Hepatocyte (in vitro differentiated cells): ENCODE measurements at regions not wholly inside any gene's neighbourhood (a gene's known extent, or its start where the extent isn't known, plus 50 kb on each side); places are given as distances from the start of the nearest gene placed in this dataset.

Source experiments
- DNase-seq: peaks from one replicate; pipeline ENCODE4 v3.0.0-alpha.2; 2016; ENCODE audit warnings: low spot score
- H2AFZ ChIP-seq: fragments of 200-600 bp; sonication (generic); 2 replicates; pipeline ENCODE4 v1.6.0; 2016; ENCODE audit warnings: antibody characterized with exemption, mild to moderate bottlenecking
- H3K27ac ChIP-seq: fragments of 200-600 bp; sonication (generic); 2 replicates; pipeline ENCODE4 v1.5.1; 2016; ENCODE audit warnings: mild to moderate bottlenecking
- H3K27me3 ChIP-seq: fragments of 200-600 bp; sonication (generic); 2 replicates; pipeline ENCODE4 v1.6.1; 2016
- H3K36me3 ChIP-seq: fragments of 200-600 bp; sonication (generic); replicated peaks from 2 replicates; pipeline ENCODE4 v1.5.1; 2016; ENCODE audit warnings: low read depth; ENCODE audit not compliant: insufficient read depth
- H3K4me1 ChIP-seq: fragments of 200-600 bp; sonication (generic); 2 replicates; pipeline ENCODE4 v1.5.1; 2016; ENCODE audit warnings: mild to moderate bottlenecking, moderate library complexity; ENCODE audit not compliant: insufficient read depth
- H3K4me2 ChIP-seq: fragments of 200-600 bp; sonication (generic); 2 replicates; pipeline ENCODE4 v1.6.0; 2016
- H3K4me3 ChIP-seq: fragments of 200-600 bp; sonication (generic); 2 replicates; pipeline ENCODE4 v1.5.1; 2016; ENCODE audit warnings: mild to moderate bottlenecking
- H3K79me2 ChIP-seq: fragments of 200-600 bp; sonication (generic); 2 replicates; pipeline ENCODE4 v1.6.0; 2017; ENCODE audit warnings: mild to moderate bottlenecking
- H3K9me2 ChIP-seq: fragments of 200-600 bp; sonication (generic); replicated peaks from 2 replicates; pipeline ENCODE4 v1.6.0; 2017; ENCODE audit warnings: mild to moderate bottlenecking; ENCODE audit not compliant: insufficient read depth
- H3K9me3 ChIP-seq: fragments of 200-600 bp; sonication (generic); 2 replicates; pipeline ENCODE4 v1.5.1; 2016; ENCODE audit warnings: low read depth, mild to moderate bottlenecking
- H4K20me1 ChIP-seq: fragments of 200-600 bp; sonication (generic); 2 replicates; pipeline ENCODE4 v1.6.0; 2016; ENCODE audit warnings: mild to moderate bottlenecking; ENCODE audit not compliant: insufficient read depth, poor library complexity, severe bottlenecking
- CTCF ChIP-seq: fragments of 200-600 bp; sonication (generic); IDR thresholded peaks from 2 replicates; pipeline ENCODE4 v1.5.1; 2016; ENCODE audit warnings: antibody characterized with exemption, mild to moderate bottlenecking; ENCODE audit not compliant: poor library complexity
- EZH2 ChIP-seq: fragments of 200-600 bp; sonication (generic); IDR thresholded peaks from 2 replicates; pipeline ENCODE4 v1.6.1; 2016; ENCODE audit warnings: antibody characterized with exemption, mild to moderate bottlenecking, borderline replicate concordance
- EZH2phosphoT487 ChIP-seq: fragments of 200-600 bp; sonication (generic); IDR thresholded peaks from one replicate; pipeline ENCODE4 v1.6.1; 2018; ENCODE audit warnings: antibody characterized with exemption, mild to moderate bottlenecking, low read depth, moderate library complexity; ENCODE audit not compliant: unreplicated experiment, severe bottlenecking
- WGBS: methylation state at CpG from one replicate; pipeline ENCODE4 v1.1.6; 2016; ENCODE audit warnings: low lambda C conversion rate; ENCODE audit errors: missing lambda C conversion rate; 5-methylcytosine and 5-hydroxymethylcytosine counted together

- no peak for TF ChIP-seq EZH2
- no peak for TF ChIP-seq EZH2phosphoT487
- DNase-seq = no peak
- H4K20me1 ChIP-seq = no peaks in the 10 kb centered on the region
- no peaks in the 10 kb centered on the region for H3K27me3 ChIP-seq
- H2AFZ ChIP-seq = no peak overlapping the region
- no peak overlapping the region for H3K4me2 ChIP-seq
- H3K4me1 ChIP-seq = no peaks in the 10 kb centered on the region
- no peak overlapping the region for H3K27ac ChIP-seq
- 72% methylated on average over 5 of the region's 5 CpGs for WGBS
- H3K9me2 ChIP-seq = no peaks in the 10 kb centered on the region
- no peaks in the 10 kb centered on the region for H3K36me3 ChIP-seq
- H3K9me3 ChIP-seq = no peaks in the 10 kb centered on the region
- no peaks in the 10 kb centered on the region for H3K79me2 ChIP-seq
- H3K4me3 ChIP-seq = no peak overlapping the region
Measured at GRCh38 chr4:136917312-136918110, 614.8 kb downstream of the PCDH18 start.

- TF ChIP-seq CTCF = no peak
- TF ChIP-seq EZH2phosphoT487 = no peak
- no peak for TF ChIP-seq EZH2
- no peaks in the 10 kb centered on the region for H3K4me1 ChIP-seq
- 64% methylated on average over 3 of the region's 3 CpGs for WGBS
Measured at GRCh38 chr4:136909626-136910025, 622.7 kb downstream of the PCDH18 start.

GRCh38 chr4:136908122-136908521 lies 624.2 kb downstream of the PCDH18 start:
- TF ChIP-seq EZH2phosphoT487 (no peak), CTCF (no peak), EZH2 (no peak)
- WGBS = 66% methylated on average over 2 of the region's 2 CpGs
- no peak overlapping the region for H3K27ac ChIP-seq

More at GRCh38 chr4:136909626-136910025, 622.7 kb downstream of the PCDH18 start:
- no peaks in the 10 kb centered on the region for H3K9me2 ChIP-seq
- DNase-seq = no peak
- no peaks in the 10 kb centered on the region for H4K20me1 ChIP-seq
- H3K4me3 ChIP-seq = no peak overlapping the region
- H3K27ac ChIP-seq = no peak overlapping the region
- no peaks in the 10 kb centered on the region for H3K79me2 ChIP-seq
- H2AFZ ChIP-seq = no peak overlapping the region
- no peaks in the 10 kb centered on the region for H3K27me3 ChIP-seq
- no peak overlapping the region for H3K4me2 ChIP-seq
- no peaks in the 10 kb centered on the region for H3K9me3 ChIP-seq
- H3K36me3 ChIP-seq = no peaks in the 10 kb centered on the region

GRCh38 chr4:136900696-136901095 lies 631.6 kb downstream of the PCDH18 start:
- 100% methylated on average over 2 of the region's 2 CpGs for WGBS
- H3K27me3 ChIP-seq = no peaks in the 10 kb centered on the region
- H4K20me1 ChIP-seq = no peaks in the 10 kb centered on the region
- no peaks in the 10 kb centered on the region for H3K9me2 ChIP-seq
- H3K4me3 ChIP-seq = no peak overlapping the region
- no peaks in the 10 kb centered on the region for H3K36me3 ChIP-seq
- no peak overlapping the region for H3K27ac ChIP-seq
- no peaks in the 10 kb centered on the region for H3K9me3 ChIP-seq
- DNase-seq = no peak
- no peaks in the 10 kb centered on the region for H3K79me2 ChIP-seq
- H3K4me2 ChIP-seq = no peak overlapping the region
- no peaks in the 10 kb centered on the region for H3K4me1 ChIP-seq
- TF ChIP-seq EZH2phosphoT487 (no peak), EZH2 (no peak), CTCF (no peak)
- no peak overlapping the region for H2AFZ ChIP-seq

More at GRCh38 chr4:136908122-136908521, 624.2 kb downstream of the PCDH18 start:
- Histone ChIP-seq H3K79me2 (no peaks in the 10 kb centered on the region), H4K20me1 (no peaks in the 10 kb centered on the region), H3K4me1 (no peaks in the 10 kb centered on the region), H3K9me2 (no peaks in the 10 kb centered on the region), H3K9me3 (no peaks in the 10 kb centered on the region), H3K4me2 (no peak overlapping the region), H3K4me3 (no peak overlapping the region), H2AFZ (no peak overlapping the region), H3K36me3 (no peaks in the 10 kb centered on the region), H3K27me3 (no peaks in the 10 kb centered on the region)
- DNase-seq = no peak
